ENCODE measurements at regions not wholly inside any gene's neighbourhood (a gene's known extent, or its start where the extent isn't known, plus 50 kb on each side); places are given as distances from the start of the nearest gene placed in this dataset.

DNA sequence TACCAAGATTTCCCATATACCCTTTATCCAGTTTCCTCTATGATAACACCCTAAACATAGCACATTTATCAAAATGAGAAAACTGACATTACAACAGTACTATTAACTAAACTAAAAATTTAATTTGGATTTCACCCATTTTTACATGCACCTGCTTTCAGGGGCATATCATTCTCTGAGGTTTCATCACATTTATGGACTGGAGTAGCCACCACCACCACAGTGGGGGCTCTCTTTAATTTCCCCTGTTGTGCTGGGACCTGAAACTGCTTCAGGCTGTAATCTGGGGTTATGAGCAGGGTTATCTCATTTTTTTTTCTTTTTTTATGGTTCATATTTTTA is 637.9 kb upstream of the DPP6 start:
- TF ChIP-seq, protein P1, sequence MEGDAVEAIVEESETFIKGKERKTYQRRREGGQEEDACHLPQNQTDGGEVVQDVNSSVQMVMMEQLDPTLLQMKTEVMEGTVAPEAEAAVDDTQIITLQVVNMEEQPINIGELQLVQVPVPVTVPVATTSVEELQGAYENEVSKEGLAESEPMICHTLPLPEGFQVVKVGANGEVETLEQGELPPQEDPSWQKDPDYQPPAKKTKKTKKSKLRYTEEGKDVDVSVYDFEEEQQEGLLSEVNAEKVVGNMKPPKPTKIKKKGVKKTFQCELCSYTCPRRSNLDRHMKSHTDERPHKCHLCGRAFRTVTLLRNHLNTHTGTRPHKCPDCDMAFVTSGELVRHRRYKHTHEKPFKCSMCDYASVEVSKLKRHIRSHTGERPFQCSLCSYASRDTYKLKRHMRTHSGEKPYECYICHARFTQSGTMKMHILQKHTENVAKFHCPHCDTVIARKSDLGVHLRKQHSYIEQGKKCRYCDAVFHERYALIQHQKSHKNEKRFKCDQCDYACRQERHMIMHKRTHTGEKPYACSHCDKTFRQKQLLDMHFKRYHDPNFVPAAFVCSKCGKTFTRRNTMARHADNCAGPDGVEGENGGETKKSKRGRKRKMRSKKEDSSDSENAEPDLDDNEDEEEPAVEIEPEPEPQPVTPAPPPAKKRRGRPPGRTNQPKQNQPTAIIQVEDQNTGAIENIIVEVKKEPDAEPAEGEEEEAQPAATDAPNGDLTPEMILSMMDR (IDR thresholded peaks at IDR 0.05): no peak
- TF ChIP-seq POLR2A (IDR thresholded peaks at IDR 0.05): no peak

Measured in Peyer's patch (tissue), 4 donors.